AG09309 (cell line): ENCODE measurements at regions not wholly inside any gene's neighbourhood (a gene's known extent, or its start where the extent isn't known, plus 50 kb on each side); places are given as distances from the start of the nearest gene placed in this dataset.
"Not testable (repeated sequence)": the region's sequence is repeated elsewhere in the genome, so short reads cannot be mapped to it uniquely, and the experiment has no call there.

Experiments
- DNase-seq: peaks from one replicate; pipeline ENCODE4 v3.0.0-alpha.2; 2010; ENCODE audit warnings: low read depth
- H3K4me3 ChIP-seq: 2 replicates; pipeline ENCODE4 v1.5.1; 2011; ENCODE audit warnings: mild to moderate bottlenecking, low read depth, low read length, moderate library complexity; ENCODE audit not compliant: control insufficient read depth
- CTCF ChIP-seq: IDR thresholded peaks from 2 replicates; pipeline ENCODE4 v1.5.1; 2011; ENCODE audit warnings: mild to moderate bottlenecking, low read depth, low read length, inconsistent platforms; ENCODE audit not compliant: insufficient read depth, control insufficient read depth; ENCODE audit errors: missing control alignments

GRCh38 chr10:21385996-21386585 is 139.4 kb downstream of the SKIDA1 start:
- no peak for DNase-seq
- TF ChIP-seq CTCF, result no peak

GRCh38 chr10:21385536-21385935 is 139.9 kb downstream of the SKIDA1 start:
- DNase-seq, result no peak
- no peak for TF ChIP-seq CTCF
- no peak overlapping the region for H3K4me3 ChIP-seq

More at GRCh38 chr10:21385996-21386585, 139.4 kb downstream of the SKIDA1 start:
- H3K4me3 ChIP-seq, result no peak overlapping the region

GRCh38 chr10:21379143-21379542 is 146.3 kb downstream of the SKIDA1 start:
- no peak for DNase-seq
- TF ChIP-seq CTCF, result no peak
- no peak overlapping the region for H3K4me3 ChIP-seq

GRCh38 chr10:21375274-21375673 is 150.2 kb downstream of the SKIDA1 start:
- H3K4me3 ChIP-seq, DNase-seq: not testable (repeated sequence)

GRCh38 chr10:21373881-21374280 is 151.6 kb downstream of the SKIDA1 start:
- DNase-seq, H3K4me3 ChIP-seq: not testable (repeated sequence)

GRCh38 chr10:21372651-21373410 is 152.7 kb downstream of the SKIDA1 start:
- H3K4me3 ChIP-seq, result no peak overlapping the region
- DNase-seq, result peak; percentile 69
- no peak for TF ChIP-seq CTCF

GRCh38 chr10:21369697-21370096 is 155.8 kb downstream of the SKIDA1 start:
- no peak for DNase-seq
- no peak for TF ChIP-seq CTCF
- no peak overlapping the region for H3K4me3 ChIP-seq
